CD4-positive, alpha-beta T cell (primary cell): ENCODE measurements at regions not wholly inside any gene's neighbourhood (a gene's known extent, or its start where the extent isn't known, plus 50 kb on each side); places are given as distances from the start of the nearest gene placed in this dataset.

Experiments
- ATAC-seq: fragments of 200-7000 bp; cut with Tn5 transposase; one replicate; pipeline ENCODE4 v1.10.0; 2022; ENCODE audit warnings: mild to moderate bottlenecking; ENCODE audit not compliant: poor library complexity
- CTCF ChIA-PET: fragments of 350-600 bp; sonication (Branson Sonifier 250); formaldehyde crosslinking; loops from one replicate; lab custom pipeline; 2021; ENCODE audit warnings: antibody characterized with exemption, inconsistent platforms; lab: Charles Lee
- POLR2A ChIA-PET: fragments of 350-600 bp; sonication (Branson Sonifier 250); formaldehyde crosslinking; loops from one replicate; lab custom pipeline; 2021; ENCODE audit warnings: antibody characterized with exemption, inconsistent platforms; lab: Charles Lee
- DNase-seq, 14 experiments: peaks; one replicate each; pipeline ENCODE4 v3.0.0-alpha.2; 2013 to 2020; ENCODE audit warnings: mixed read lengths in 2 of 14
- H3K27ac ChIP-seq, 2 donors: one replicate each; pipeline versions ENCODE4 v1.5.1 to v1.7.0; 2013; ENCODE audit warnings: low read length in 2 of 2, low read depth in 1 of 2, mild to moderate bottlenecking in 1 of 2
- H3K27me3 ChIP-seq, 2 experiments: 1 replicate in 1 of 2; 2 replicates in 1 of 2; pipeline versions ENCODE4 v1.6.1 to v1.7.0; 2013; ENCODE audit warnings: low read length in 2 of 2, control low read depth in 1 of 2, mild to moderate bottlenecking in 1 of 2, moderate library complexity in 1 of 2; ENCODE audit not compliant: insufficient read depth in 2 of 2, control insufficient read depth in 1 of 2
- H3K36me3 ChIP-seq: one replicate; pipeline ENCODE4 v1.6.1; 2013; ENCODE audit warnings: low read length, control low read depth; ENCODE audit not compliant: insufficient read depth
- H3K4me1 ChIP-seq: one replicate; pipeline ENCODE4 v1.6.1; 2013; ENCODE audit warnings: low read length, control low read depth; ENCODE audit not compliant: insufficient read depth
- H3K4me3 ChIP-seq: one replicate; pipeline ENCODE4 v1.5.1; 2013; ENCODE audit warnings: mild to moderate bottlenecking, low read length, moderate library complexity
- H3K9me3 ChIP-seq, 2 experiments: 1 replicate in 1 of 2; 2 replicates in 1 of 2; pipeline versions ENCODE4 v1.6.1 to v1.7.0; 2013; ENCODE audit warnings: low read length in 2 of 2, mild to moderate bottlenecking in 2 of 2, control low read depth in 1 of 2, moderate library complexity in 1 of 2; ENCODE audit not compliant: control insufficient read depth in 1 of 2, insufficient read depth in 1 of 2
- H3K27ac Mint-ChIP-seq: one replicate; pipeline ENCODE4 v1.8.0; 2020; ENCODE audit warnings: mixed read lengths
- H3K27me3 Mint-ChIP-seq: one replicate; pipeline ENCODE4 v1.8.0; 2021; ENCODE audit warnings: mixed read lengths
- H3K36me3 Mint-ChIP-seq: one replicate; pipeline ENCODE4 v1.8.0; 2021; ENCODE audit warnings: low read depth, mixed read lengths
- H3K4me1 Mint-ChIP-seq: one replicate; pipeline ENCODE4 v1.8.0; 2021; ENCODE audit warnings: low read depth, mixed read lengths
- H3K4me3 Mint-ChIP-seq: one replicate; pipeline ENCODE4 v1.8.0; 2020; ENCODE audit warnings: mild to moderate bottlenecking, mixed read lengths
- H3K9me3 Mint-ChIP-seq: one replicate; pipeline ENCODE4 v1.8.0; 2020; ENCODE audit warnings: mixed read lengths
- intact Hi-C, 2 experiments: fragments of 100-400 bp; cut with DNase I in 1 of 2; cut with micrococcal nuclease in 1 of 2; formaldehyde crosslinking; loops; one replicate each; pipeline versions ENCODE4 v1.15.1 to v1.9.0; 2023 to 2025; cut with DNase I, micrococcal nuclease
- TF ChIP-seq, protein P1 (sequence below): fragments of 200-600 bp; IDR thresholded peaks from one replicate; pipeline ENCODE4 v1.8.0; 2022; ENCODE audit warnings: antibody characterized with exemption, mild to moderate bottlenecking

DNA sequence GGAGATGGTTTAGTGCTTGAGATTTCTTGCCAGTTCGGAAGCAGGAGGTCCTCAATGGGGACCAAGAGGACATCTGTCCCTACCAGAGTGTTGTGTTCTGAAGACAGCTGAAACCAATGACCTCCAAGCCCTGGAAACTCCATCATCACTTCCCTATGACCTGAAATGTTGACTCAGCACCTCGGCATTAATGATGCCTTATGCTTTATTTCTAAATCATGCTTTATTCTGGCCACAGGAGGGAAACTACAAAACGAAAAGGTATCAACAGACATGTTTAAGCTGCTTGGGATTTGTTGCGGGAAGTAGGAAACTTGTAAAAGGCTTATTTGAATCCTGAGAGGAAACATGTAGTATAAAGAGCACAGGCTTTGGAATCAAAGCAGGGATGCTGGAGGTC is 389.1 kb upstream of the CHD6 start:
- Histone ChIP-seq H3K27me3 (no peaks in the 10 kb centered on the region), H3K36me3 (no peaks in the 10 kb centered on the region), H3K9me3 (peaks cover 7 to 12% of the 10 kb centered on the region in 2 experiments), H3K27ac (no peak overlapping the region), H3K4me1 (no peaks in the 10 kb centered on the region), H3K4me3 (no peak overlapping the region)
- CTCF ChIA-PET = no interaction called here
- TF ChIP-seq, protein P1, sequence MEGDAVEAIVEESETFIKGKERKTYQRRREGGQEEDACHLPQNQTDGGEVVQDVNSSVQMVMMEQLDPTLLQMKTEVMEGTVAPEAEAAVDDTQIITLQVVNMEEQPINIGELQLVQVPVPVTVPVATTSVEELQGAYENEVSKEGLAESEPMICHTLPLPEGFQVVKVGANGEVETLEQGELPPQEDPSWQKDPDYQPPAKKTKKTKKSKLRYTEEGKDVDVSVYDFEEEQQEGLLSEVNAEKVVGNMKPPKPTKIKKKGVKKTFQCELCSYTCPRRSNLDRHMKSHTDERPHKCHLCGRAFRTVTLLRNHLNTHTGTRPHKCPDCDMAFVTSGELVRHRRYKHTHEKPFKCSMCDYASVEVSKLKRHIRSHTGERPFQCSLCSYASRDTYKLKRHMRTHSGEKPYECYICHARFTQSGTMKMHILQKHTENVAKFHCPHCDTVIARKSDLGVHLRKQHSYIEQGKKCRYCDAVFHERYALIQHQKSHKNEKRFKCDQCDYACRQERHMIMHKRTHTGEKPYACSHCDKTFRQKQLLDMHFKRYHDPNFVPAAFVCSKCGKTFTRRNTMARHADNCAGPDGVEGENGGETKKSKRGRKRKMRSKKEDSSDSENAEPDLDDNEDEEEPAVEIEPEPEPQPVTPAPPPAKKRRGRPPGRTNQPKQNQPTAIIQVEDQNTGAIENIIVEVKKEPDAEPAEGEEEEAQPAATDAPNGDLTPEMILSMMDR = no peak
- Mint-ChIP-seq H3K9me3 (peaks cover 3% of the 10 kb centered on the region), H3K27ac (no peak overlapping the region), H3K4me3 (no peak overlapping the region), H3K4me1 (no peaks in the 10 kb centered on the region), H3K36me3 (no peaks in the 10 kb centered on the region), H3K27me3 (no peaks in the 10 kb centered on the region)
- POLR2A ChIA-PET = no interaction called here
- ATAC-seq = no peak
- no peak for DNase-seq
- intact Hi-C loops = no loop called here

DNA sequence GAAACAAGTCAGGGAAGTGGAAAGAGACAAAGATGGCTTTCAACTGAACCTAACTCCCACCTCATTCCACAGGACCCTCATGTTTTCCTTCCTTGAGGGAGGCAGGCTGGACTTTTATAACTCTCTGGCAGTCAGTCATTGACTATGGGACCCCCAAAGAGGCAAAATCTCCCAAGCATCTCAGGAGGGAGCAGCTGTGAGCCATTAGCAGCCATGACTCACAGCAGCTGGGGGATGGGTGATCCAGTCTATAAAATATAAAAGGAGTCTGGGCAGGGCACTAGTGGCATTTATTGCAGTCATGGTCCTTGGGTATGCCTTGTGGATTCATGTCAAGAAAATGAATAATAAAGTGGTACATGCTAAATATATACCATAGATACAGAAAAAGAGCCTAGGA is 387.0 kb upstream of the CHD6 start:
- ATAC-seq (no peak), DNase-seq (no peak)

DNA sequence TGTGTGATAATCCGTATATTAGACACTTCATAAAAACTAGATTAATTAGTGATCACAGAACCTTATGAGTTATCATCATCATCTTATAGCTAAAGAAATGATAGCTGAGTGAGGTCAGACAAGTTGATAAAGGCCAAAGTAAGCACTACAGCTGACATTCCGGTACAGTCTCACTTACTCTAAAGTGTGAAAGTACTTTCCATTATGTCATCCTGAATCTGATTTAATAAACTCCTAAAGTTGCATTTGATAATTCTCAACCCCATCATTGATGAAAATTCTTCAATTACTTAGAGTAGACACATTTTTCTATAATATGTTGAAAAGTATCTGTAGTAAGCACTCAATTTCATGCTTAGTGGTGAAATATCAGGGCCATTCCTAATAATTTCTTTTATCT is 385.2 kb upstream of the CHD6 start:
- H3K36me3 ChIP-seq = no peaks in the 10 kb centered on the region
- no peak for ATAC-seq
- peaks cover 4% of the 10 kb centered on the region for H3K9me3 Mint-ChIP-seq
- POLR2A ChIA-PET = no interaction called here
- peaks cover 0 to 24% of the 10 kb centered on the region in 2 experiments for H3K9me3 ChIP-seq
- no peak overlapping the region for H3K27ac Mint-ChIP-seq
- CTCF ChIA-PET = no interaction called here
- TF ChIP-seq, protein P1 = no peak
- no peaks in the 10 kb centered on the region for H3K4me1 ChIP-seq
- peaks cover 0 to 3% of the 10 kb centered on the region in 2 experiments for H3K27me3 ChIP-seq
- intact Hi-C loops = no loop called here
- H3K27ac ChIP-seq = no peak overlapping the region
- no peaks in the 10 kb centered on the region for H3K27me3 Mint-ChIP-seq
- no peaks in the 10 kb centered on the region for H3K4me1 Mint-ChIP-seq
- no peak overlapping the region for H3K4me3 ChIP-seq
- no peak for DNase-seq
- H3K36me3 Mint-ChIP-seq = no peaks in the 10 kb centered on the region
- H3K4me3 Mint-ChIP-seq = no peak overlapping the region

More for the DNA sequence above, 387.0 kb upstream of the CHD6 start:
- CTCF ChIA-PET = no interaction called here
- no peaks in the 10 kb centered on the region for H3K36me3 ChIP-seq
- peaks cover 5 to 21% of the 10 kb centered on the region in 2 experiments for H3K9me3 ChIP-seq
- no peak overlapping the region for H3K27ac ChIP-seq
- POLR2A ChIA-PET = no interaction called here
- Mint-ChIP-seq H3K27me3 (no peaks in the 10 kb centered on the region), H3K4me3 (no peak overlapping the region), H3K27ac (no peak overlapping the region), H3K4me1 (no peaks in the 10 kb centered on the region), H3K9me3 (no peaks in the 10 kb centered on the region), H3K36me3 (no peaks in the 10 kb centered on the region)
- TF ChIP-seq, protein P1 = no peak
- intact Hi-C loops = no loop called here
- H3K4me1 ChIP-seq = no peaks in the 10 kb centered on the region
- peaks cover 0 to 3% of the 10 kb centered on the region in 2 experiments for H3K27me3 ChIP-seq
- H3K4me3 ChIP-seq = no peak overlapping the region
